ENCODE measurements at regions not wholly inside any gene's neighbourhood (a gene's known extent, or its start where the extent isn't known, plus 50 kb on each side); places are given as distances from the start of the nearest gene placed in this dataset.

DNA sequence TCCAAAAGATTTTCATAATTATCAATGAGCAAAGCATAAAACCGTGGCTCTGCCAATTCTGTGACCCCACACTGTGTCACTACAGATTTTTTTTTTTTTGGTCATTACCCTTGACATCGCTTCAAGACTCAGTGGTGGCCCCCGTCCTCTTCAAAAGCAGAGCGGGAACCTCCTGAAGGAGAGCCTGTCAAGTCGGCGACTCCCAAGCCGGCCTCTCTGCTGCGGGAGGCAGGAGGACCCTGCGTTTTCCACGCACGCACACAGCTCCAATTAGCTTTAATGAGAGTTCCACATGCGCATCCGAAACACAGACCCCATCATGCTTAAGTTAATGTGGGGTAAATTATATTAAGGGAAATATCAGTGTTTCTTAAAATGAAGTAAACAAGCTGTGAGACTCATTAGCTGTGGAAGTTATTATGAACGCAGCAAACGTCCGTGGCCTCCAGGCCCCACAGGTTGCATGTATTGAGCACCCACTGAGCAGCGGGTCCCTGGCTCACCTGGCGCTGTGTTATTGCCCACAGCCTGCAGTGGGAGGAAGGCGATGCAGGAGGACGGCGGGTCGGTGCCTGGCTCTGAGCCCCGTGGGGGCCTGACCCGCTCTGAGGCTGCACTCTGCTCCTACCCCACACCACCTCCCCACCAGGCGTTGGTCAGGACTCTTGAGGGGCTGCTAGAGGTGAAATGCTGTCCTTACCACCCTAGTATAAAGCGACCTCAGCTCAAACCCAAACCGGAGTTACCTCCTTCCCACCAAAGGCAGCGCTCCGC lies 181.0 kb upstream of the SALL3 start:
- TF ChIP-seq, protein P1, sequence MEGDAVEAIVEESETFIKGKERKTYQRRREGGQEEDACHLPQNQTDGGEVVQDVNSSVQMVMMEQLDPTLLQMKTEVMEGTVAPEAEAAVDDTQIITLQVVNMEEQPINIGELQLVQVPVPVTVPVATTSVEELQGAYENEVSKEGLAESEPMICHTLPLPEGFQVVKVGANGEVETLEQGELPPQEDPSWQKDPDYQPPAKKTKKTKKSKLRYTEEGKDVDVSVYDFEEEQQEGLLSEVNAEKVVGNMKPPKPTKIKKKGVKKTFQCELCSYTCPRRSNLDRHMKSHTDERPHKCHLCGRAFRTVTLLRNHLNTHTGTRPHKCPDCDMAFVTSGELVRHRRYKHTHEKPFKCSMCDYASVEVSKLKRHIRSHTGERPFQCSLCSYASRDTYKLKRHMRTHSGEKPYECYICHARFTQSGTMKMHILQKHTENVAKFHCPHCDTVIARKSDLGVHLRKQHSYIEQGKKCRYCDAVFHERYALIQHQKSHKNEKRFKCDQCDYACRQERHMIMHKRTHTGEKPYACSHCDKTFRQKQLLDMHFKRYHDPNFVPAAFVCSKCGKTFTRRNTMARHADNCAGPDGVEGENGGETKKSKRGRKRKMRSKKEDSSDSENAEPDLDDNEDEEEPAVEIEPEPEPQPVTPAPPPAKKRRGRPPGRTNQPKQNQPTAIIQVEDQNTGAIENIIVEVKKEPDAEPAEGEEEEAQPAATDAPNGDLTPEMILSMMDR (conservative IDR thresholded peaks at IDR 0.05 in 1 of 2, IDR thresholded peaks at IDR 0.05 in 1 of 2; ENCODE audit: low read depth in 1 of 2, low read length in 2 of 2) = no peak
- no peak for TF ChIP-seq EZH2 (IDR thresholded peaks at IDR 0.05; ENCODE audit: low read length, missing control alignments)

Measured in fibroblast of lung (primary cell).